ENCODE measurements at regions not wholly inside any gene's neighbourhood (a gene's known extent, or its start where the extent isn't known, plus 50 kb on each side); places are given as distances from the start of the nearest gene placed in this dataset.
"Not testable (repeated sequence)": the region's sequence is repeated elsewhere in the genome, so short reads cannot be mapped to it uniquely, and the experiment has no call there.

- H2AFZ ChIP-seq (ENCODE audit: low read length), result no peak overlapping the region
- no peaks in the 10 kb centered on the region for H3K9me2 ChIP-seq (replicated peaks; ENCODE audit: insufficient read depth, low read length)
- no peak overlapping the region for H3K9ac ChIP-seq (ENCODE audit: low read length)
- no peak overlapping the region for H3K4me3 ChIP-seq (ENCODE audit: low read length)
- H3K27me3 ChIP-seq (replicated peaks; ENCODE audit: insufficient read depth, low read length), result peaks cover 51% of the 10 kb centered on the region
- no peaks in the 10 kb centered on the region for H3K9me3 ChIP-seq (replicated peaks; ENCODE audit: insufficient read depth, low read length)
- no peak overlapping the region for H3K27ac ChIP-seq (ENCODE audit: low read length)
- H4K20me1 ChIP-seq (ENCODE audit: insufficient read depth, low read length), result no peaks in the 10 kb centered on the region
- H3K36me3 ChIP-seq (replicated peaks; ENCODE audit: insufficient read depth, low read length), result no peaks in the 10 kb centered on the region
- no peak for DNase-seq
- no peaks in the 10 kb centered on the region for H3F3A ChIP-seq (ENCODE audit: insufficient read depth, low read length)
- no peaks in the 10 kb centered on the region for H3K4me1 ChIP-seq (ENCODE audit: low read length)
- no peak for TF ChIP-seq EZH2 (optimal IDR thresholded peaks at IDR 0.05; ENCODE audit: low read depth, low read length)
- no peak for TF ChIP-seq CTCF (IDR thresholded peaks at IDR 0.05; ENCODE audit: low read length)
- TF ChIP-seq EZH2phosphoT487 (IDR thresholded peaks at IDR 0.05; ENCODE audit: low read length), result no peak
- H3K79me2 ChIP-seq (ENCODE audit: low read length), result no peaks in the 10 kb centered on the region
- no peak overlapping the region for H3K4me2 ChIP-seq (ENCODE audit: low read depth, low read length)
Measured at GRCh38 chr19:30287973-30288372, 84.2 kb upstream of the ZNF536 start.

GRCh38 chr19:30288911-30289310 lies 83.3 kb upstream of the ZNF536 start:
- Histone ChIP-seq H2AFZ (ENCODE audit: low read length) (no peak overlapping the region), H3F3A (ENCODE audit: insufficient read depth, low read length) (no peaks in the 10 kb centered on the region), H3K4me1 (ENCODE audit: low read length) (no peaks in the 10 kb centered on the region), H3K4me2 (ENCODE audit: low read depth, low read length) (no peak overlapping the region), H4K20me1 (ENCODE audit: insufficient read depth, low read length) (no peaks in the 10 kb centered on the region), H3K9me3 (replicated peaks; ENCODE audit: insufficient read depth, low read length) (no peaks in the 10 kb centered on the region), H3K27ac (ENCODE audit: low read length) (no peak overlapping the region), H3K79me2 (ENCODE audit: low read length) (no peaks in the 10 kb centered on the region), H3K9ac (ENCODE audit: low read length) (no peak overlapping the region), H3K4me3 (ENCODE audit: low read length) (no peak overlapping the region), H3K27me3 (replicated peaks; ENCODE audit: insufficient read depth, low read length) (peaks cover 51% of the 10 kb centered on the region), H3K36me3 (replicated peaks; ENCODE audit: insufficient read depth, low read length) (no peaks in the 10 kb centered on the region), H3K9me2 (replicated peaks; ENCODE audit: insufficient read depth, low read length) (no peaks in the 10 kb centered on the region)
- TF ChIP-seq EZH2 (optimal IDR thresholded peaks at IDR 0.05; ENCODE audit: low read depth, low read length) (no peak), CTCF (IDR thresholded peaks at IDR 0.05; ENCODE audit: low read length) (no peak), EZH2phosphoT487 (IDR thresholded peaks at IDR 0.05; ENCODE audit: low read length) (no peak)
- no peak for DNase-seq

- Histone ChIP-seq H3K4me3 (ENCODE audit: low read length) (no peak overlapping the region), H3K9ac (ENCODE audit: low read length) (no peak overlapping the region), H4K20me1 (ENCODE audit: insufficient read depth, low read length) (no peaks in the 10 kb centered on the region), H3K79me2 (ENCODE audit: low read length) (no peaks in the 10 kb centered on the region), H3K9me3 (replicated peaks; ENCODE audit: insufficient read depth, low read length) (no peaks in the 10 kb centered on the region), H3K27ac (ENCODE audit: low read length) (no peak overlapping the region), H3K4me2 (ENCODE audit: low read depth, low read length) (no peak overlapping the region), H3K36me3 (replicated peaks; ENCODE audit: insufficient read depth, low read length) (no peaks in the 10 kb centered on the region), H2AFZ (ENCODE audit: low read length) (no peak overlapping the region), H3K27me3 (replicated peaks; ENCODE audit: insufficient read depth, low read length) (peaks cover 49% of the 10 kb centered on the region), H3F3A (ENCODE audit: insufficient read depth, low read length) (no peaks in the 10 kb centered on the region), H3K4me1 (ENCODE audit: low read length) (no peaks in the 10 kb centered on the region), H3K9me2 (replicated peaks; ENCODE audit: insufficient read depth, low read length) (no peaks in the 10 kb centered on the region)
- no peak for TF ChIP-seq EZH2 (optimal IDR thresholded peaks at IDR 0.05; ENCODE audit: low read depth, low read length)
- TF ChIP-seq CTCF (IDR thresholded peaks at IDR 0.05; ENCODE audit: low read length), result no peak
- no peak for TF ChIP-seq EZH2phosphoT487 (IDR thresholded peaks at IDR 0.05; ENCODE audit: low read length)
- DNase-seq, result no peak
Measured at GRCh38 chr19:30289336-30289735, 82.8 kb upstream of the ZNF536 start.

GRCh38 chr19:30290805-30291204 lies 81.4 kb upstream of the ZNF536 start:
- H3K27ac ChIP-seq (ENCODE audit: low read length); H3K79me2 ChIP-seq (ENCODE audit: low read length); H2AFZ ChIP-seq (ENCODE audit: low read length); H3K9ac ChIP-seq (ENCODE audit: low read length); H3K9me2 ChIP-seq (replicated peaks; ENCODE audit: insufficient read depth, low read length); H3K4me3 ChIP-seq (ENCODE audit: low read length); H3K9me3 ChIP-seq (replicated peaks; ENCODE audit: insufficient read depth, low read length); H3F3A ChIP-seq (ENCODE audit: insufficient read depth, low read length); H3K4me1 ChIP-seq (ENCODE audit: low read length); H3K36me3 ChIP-seq (replicated peaks; ENCODE audit: insufficient read depth, low read length); DNase-seq; H3K4me2 ChIP-seq (ENCODE audit: low read depth, low read length); H4K20me1 ChIP-seq (ENCODE audit: insufficient read depth, low read length): not testable (repeated sequence)
- peaks cover 44% of the 10 kb centered on the region for H3K27me3 ChIP-seq (replicated peaks; ENCODE audit: insufficient read depth, low read length)

Measured in MM.1S (cell line).